ENCODE measurements at regions not wholly inside any gene's neighbourhood (a gene's known extent, or its start where the extent isn't known, plus 50 kb on each side); places are given as distances from the start of the nearest gene placed in this dataset.

DNA sequence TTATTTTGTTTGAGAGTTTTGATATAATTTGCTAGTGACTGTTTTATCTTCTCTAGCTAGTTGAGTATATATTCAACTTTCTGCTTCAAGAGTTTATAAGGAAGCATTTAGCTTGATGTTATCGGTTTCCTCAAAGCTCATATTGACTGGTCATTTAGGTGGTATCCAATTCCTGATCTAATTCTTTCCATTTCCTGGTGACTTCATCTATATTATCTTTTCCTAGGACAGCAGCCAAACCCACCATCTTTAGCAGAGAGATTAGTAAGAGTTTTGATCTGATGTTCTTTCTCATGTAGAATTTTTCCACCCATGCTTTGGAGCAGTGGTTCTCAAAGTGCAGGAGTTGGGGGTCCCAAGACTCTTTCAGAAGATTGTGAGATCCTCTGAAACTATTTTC is 148.6 kb upstream of the STT3B start:
- no peak for DNase-seq (ENCODE audit: low spot score)

DNA sequence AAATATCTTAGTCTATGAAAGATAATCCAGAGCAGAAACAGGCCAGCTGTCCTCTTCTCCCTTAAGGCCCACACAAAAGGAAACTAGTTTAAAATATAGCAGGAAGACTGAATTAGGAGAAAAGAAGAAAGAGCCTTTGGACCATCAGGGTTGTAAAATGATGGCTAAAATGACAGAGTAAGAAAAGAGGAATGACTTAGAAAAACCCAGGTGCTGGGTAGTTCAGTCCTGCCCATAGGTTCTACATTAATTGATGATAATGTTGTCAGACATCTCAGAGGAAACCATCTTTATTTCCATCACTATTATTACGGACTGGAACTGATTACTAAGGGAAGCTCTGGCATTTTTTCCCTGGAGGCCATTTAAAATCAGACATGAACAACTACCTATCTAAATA is 142.8 kb upstream of the STT3B start:
- no peak for DNase-seq (ENCODE audit: low spot score)

DNA sequence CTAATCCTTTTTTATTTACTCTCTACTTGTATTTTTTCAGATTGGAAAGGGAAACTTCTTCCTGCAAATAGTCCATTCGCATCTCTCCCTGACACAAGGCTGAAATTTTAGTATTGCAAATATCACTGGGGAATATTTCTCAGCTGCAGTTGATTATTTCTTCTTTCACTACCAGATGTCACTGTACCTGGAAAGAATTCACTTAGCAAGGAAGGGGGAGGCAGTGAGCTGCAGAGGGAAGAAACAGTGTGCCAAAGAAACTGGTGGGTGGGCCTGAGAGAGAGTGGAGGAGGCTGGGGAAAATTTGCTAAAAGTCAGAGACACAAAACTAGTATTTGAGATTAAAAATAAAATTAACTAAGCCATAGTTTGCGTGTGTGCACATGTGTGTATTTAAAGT is 142.3 kb upstream of the STT3B start:
- no peak for DNase-seq (ENCODE audit: low spot score)

DNA sequence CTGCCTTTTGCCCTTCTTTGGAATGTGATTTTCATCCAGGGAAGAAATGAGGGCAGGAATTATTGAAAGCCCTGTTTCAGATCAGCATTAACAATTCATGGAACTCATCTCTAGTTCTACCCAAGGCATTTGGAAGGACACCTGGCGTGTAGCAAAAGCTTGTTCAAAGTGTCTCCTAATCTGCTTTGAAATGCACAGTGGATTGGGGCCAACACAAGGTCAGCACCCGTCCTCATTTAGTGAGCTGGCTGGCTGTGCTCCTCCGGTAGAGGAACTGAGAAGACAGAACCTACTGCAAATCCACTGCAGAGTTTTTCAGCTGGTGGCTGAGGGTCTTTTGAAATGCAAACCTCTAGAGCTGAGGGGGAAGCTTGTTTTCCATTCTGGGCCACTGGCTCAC is 141.6 kb upstream of the STT3B start:
- no peak for DNase-seq (ENCODE audit: low spot score)

DNA sequence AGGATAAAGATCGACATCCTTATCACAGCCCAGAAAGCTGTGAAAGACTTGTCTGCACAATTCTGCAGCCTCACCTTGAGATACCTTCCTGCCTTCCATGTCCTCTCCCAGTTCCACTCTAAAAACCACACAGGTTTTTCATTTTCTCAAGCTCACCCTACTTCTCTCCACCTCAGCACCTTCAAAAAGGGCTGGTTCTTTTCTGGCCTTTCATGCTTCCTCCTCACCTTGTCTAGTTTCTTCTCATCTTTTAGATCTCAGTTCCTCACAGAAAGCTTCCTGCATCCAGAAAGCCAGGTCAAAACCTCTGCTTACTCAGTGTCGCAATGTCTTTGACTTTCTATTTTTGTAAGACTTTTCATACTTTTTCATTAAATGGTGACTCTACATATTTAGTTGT is 140.2 kb upstream of the STT3B start:
- DNase-seq (ENCODE audit: low spot score): no peak

DNA sequence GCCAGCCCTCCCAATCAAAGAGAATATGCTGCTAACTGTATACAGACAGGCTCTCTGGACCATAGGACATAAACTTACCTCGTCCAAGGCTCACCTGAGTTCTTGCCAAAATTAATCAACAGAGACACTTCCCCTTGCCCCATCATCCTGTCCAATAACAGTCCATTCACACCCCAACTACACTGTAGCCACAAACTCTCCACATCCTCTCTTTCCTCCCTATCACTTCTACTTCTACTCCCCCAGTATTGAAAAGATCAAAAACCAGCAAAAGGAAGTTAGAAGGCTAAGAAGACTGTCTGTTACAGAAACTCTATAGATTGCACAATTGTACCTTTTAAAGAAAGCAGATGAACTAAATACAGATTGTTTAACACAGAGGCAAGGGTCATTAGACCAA is 133.5 kb upstream of the STT3B start:
- no peak for DNase-seq (ENCODE audit: low spot score)

DNA sequence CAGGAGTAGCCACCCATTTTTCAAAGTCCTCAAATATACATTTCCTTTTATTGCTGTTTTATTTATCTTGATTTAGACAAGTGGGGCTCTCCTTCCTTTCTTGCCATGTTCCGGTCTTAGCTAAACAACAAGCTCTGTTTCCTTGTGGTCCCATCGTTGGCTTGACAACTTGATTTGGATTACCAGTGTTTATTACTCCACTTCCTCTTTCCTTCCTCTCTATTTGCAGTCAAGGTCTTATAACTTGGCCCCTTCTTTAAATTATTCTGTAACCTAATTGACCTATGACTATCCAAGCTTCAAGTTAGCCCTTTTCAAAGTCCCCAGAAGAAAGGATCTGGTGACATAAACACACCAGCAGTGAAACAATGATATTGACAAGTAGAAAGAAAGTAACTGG is 130.6 kb upstream of the STT3B start:
- DNase-seq (ENCODE audit: low spot score): no peak

DNA sequence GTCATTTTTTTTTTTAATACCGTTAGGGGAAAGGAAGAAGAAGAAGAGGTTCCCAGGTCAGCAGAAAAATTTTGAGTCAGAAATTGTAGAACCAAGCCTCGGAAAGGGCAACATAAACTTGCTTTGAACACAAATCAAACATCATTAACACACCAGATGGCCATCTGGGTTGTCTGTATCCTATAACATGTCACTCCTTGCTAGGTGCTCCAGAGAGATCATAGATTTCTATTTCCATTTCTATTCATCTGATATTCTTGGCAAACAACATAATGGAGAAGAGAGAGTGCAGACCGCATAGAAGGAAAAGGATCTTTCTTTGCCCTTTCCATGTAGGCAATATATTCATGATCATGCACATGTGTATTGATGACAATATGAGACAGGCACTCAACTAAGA is 129.5 kb upstream of the STT3B start:
- DNase-seq (ENCODE audit: low spot score): no peak

DNA sequence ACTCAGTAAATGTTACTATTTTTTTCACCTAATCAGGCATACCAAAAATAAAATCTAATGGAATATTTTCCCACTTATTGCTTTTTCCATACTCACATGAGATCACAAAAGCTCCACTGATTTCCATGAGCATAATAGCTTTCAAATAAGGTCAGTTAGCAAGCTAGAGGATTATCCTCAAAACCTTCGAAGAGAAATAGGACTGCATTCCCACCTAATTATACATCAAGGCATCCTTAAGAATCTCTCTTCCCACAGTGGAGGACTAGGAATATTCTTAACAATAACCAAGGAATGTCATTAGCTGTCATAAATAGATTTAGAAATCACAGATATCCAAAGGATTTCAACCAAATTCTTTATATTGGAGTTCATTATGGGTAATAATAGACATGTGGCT is 127.9 kb upstream of the STT3B start:
- no peak for DNase-seq (ENCODE audit: low spot score)

DNA sequence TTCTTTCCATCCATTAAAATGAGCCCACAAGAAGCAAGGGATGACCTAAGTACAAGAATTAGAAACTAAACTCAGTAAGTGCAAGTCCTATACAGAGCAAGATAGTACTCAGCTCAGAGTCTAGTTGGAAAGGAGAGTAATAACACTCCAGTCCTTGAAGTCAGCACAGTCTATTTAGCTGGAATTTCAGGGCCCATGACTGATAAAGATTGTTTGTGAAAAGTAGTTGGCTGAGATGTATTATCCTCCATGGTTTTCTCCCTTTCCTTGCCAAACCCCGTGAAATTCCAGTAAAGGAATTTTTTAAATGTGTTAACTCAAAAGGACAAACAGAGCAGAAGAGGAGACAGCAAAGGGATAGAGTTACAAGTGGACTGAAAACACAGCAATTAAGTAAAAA is 127.2 kb upstream of the STT3B start:
- no peak for DNase-seq (ENCODE audit: low spot score)

DNA sequence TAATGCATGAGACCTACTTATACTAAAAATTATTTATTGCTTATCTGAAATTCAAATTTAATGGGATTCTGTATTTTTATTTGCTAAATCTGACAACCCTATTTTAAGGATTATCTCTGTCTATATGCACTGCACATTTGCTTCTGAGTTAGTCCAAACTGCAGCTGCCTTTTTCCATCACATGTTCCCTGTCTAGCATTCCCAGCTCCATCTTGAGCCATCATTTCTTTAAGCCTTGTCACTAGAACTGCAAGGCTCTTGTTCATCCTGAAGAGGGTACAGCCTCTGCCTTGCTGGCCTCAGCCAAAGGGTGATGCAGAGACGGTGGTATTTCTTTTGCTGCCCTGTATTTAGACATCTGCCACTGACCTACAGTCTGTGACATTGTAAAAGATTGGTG is 125.8 kb upstream of the STT3B start:
- DNase-seq (ENCODE audit: low spot score): no peak

DNA sequence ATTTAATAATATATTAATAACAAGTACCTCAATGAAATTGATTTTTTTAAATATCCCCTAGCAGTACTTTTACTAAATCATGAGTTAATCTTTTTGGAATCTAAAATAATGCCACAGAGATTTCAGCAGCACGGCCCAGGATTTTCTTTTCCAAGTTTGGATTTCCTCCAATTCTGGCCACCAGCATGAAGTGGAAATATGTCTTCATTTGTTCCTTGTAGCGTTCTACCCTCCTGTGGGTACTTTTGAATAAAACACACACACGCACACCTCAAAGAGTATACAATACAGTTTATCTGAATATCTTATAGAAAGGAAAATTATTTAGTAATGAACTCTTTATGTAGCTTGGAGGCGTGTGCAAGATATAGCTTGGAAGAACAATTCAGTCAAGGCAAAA is 125.1 kb upstream of the STT3B start:
- DNase-seq (ENCODE audit: low spot score): no peak

DNA sequence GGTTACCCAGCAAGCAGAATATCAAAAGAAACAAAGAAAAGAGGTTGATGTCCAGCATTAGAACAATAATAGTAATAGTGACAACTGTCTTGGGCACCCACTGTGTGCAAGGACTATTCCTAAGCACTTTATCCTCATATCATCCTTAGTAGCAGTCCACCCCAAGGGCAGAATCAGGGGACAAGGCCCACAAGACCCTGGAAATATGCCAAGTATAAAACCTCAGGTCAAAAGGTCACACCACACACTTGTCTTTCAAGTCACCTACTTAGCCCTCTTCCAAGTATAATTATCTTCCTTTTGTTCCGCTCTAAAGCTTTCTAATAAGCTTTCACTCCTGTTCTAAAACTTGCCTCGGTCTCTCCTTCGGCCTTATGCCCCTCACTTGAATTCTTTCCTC is 124.0 kb upstream of the STT3B start:
- DNase-seq (ENCODE audit: low spot score): no peak

DNA sequence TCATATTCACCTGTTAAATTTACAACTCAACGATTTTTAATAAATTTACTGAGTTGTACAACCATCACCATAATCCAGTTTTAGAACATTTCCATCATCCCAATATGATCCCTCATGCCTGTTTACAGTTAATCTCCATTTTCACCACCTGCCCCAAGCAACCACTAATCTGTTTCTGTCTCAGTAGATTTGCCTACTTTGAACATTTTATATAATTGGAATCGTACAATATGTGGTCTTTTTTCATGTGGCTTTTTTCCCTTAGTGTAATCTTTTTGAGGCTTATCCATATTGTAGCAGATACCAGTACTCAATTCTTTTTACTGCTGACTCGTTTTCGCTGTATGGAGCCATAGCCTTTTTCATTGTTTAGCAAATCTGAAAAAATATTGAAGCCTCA is 123.3 kb upstream of the STT3B start:
- DNase-seq (ENCODE audit: low spot score): no peak

DNA sequence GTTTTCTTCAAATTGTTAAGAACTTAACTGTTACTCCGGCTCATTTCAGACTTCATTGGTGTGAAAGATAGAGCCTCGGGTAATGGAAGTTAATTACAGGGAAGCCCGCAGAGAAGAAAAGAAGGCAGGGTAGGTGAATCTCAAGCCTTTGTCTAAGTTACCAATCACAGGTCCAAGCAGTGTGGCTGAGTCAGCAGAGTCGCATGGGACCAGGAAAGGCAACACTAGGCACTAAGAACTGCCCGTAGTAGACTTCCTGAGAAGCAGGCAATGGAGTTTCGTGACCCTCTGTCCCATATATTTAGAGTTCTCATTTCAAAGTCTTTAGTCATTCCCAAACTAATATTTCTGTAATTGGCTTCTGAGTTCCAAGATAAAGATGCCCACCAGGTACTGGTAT is 122.9 kb upstream of the STT3B start:
- no peak for DNase-seq (ENCODE audit: low spot score)

DNA sequence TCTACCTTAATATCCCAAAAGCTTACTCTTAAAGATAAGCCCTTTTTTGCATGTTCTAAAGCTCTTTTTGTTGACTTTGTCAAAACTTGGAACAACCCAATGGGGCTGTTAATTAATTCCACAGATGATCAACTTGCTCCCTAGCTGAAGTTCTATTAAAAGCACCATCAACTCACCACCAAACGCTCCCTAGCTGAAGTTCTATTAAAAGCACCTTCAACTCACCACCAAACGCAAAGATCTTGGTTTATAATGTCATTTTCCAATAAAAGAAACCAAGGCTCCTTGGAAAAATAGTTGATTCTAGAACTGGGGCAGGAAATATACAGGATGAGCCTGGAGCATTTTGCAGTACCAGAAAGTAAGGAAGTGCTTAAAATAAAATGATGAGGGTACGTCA is 122.3 kb upstream of the STT3B start:
- DNase-seq (ENCODE audit: low spot score): no peak

DNA sequence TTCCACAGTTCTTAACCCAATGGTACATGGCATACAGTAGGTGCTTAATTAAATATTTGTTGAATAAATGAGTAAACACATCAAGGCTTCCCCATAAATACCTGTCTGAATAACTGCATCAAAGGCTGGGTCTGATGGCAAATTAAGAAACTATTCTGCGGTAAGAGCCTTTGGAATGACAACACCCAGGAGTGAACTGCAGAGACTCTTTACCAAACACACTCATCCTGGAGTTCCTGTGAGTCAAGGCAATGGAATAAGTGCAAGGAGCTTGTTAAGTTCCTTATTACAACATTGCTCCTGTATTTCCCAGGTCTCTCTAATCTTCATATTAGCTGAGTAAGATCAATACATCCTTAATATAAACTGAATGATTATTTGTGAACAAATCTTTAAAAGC is 119.9 kb upstream of the STT3B start:
- no peak for DNase-seq (ENCODE audit: low spot score)

DNA sequence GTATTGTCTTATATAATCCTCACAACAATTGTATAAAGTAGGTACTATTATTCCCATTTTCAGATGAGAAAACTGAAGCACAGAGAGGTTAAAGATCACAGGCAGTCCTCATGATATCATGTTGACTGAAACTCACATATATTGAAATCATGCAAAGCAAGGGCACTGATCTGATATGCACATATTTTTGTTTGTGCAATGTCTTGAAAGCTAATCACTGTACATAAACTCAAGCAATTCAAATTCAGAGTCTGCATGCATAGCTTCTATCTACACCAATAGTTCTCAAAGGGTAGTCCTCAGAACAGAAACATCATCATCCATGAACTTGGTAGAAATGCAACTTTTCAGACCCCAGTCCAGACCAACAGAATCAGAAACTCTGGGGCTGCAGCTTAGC is 119.2 kb upstream of the STT3B start:
- no peak for DNase-seq (ENCODE audit: low spot score)

DNA sequence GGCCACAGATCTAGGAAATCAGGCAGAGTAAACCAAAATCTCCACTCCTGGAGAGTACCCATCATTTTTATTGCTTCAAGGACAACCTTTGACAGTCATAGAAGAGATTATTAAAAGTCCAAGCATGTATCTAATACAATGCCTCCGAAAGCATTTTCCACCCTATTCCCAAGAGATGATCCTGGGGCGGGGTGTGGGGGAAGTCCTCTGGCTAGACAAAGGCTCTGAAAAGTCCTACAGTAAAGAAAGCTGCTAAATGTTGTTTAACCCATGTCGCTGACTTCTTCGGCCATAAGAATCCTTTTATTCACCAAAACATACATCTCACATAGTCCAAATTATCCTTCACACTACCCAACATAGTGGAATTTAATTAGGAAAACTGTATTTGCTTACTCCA is 115.7 kb upstream of the STT3B start:
- DNase-seq (ENCODE audit: low spot score): no peak

DNA sequence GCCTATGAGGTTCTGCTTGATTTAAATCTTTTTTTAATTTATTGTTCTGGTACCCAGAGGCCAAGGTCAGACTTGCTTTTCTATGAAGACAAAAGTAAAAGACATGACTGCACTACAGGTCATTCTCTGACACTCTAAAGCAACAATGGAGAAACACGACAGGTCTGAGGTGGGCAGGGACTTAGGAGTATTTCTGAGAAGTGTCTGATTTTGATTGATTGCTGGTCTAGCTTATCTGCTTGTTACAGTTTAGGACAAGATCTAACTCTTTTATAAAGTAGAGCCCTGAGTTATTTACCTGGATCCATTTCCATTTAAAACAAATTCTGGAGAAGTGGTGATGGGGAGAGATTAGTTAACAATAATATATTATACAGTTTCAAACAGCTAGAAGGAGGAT is 115.2 kb upstream of the STT3B start:
- no peak for DNase-seq (ENCODE audit: low spot score)

DNA sequence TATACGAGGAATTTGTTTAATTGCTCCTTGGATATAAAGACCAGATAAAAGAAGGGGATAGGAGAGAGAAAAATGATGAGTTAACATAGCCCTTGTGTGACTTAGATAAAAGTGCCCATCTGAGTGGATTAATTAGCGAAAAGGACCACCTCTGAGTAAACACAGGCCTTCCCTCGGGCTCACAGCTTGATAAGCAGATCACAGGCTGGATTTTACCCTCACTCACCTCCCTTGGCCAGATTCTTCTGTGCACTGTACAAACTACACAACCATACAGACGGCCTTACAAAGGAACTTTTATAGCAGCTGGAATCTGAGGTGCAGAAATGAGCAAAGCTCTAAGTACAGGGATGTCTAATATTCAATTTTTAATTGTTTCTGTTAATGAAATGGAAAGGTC is 112.4 kb upstream of the STT3B start:
- no peak for DNase-seq (ENCODE audit: low spot score)

DNA sequence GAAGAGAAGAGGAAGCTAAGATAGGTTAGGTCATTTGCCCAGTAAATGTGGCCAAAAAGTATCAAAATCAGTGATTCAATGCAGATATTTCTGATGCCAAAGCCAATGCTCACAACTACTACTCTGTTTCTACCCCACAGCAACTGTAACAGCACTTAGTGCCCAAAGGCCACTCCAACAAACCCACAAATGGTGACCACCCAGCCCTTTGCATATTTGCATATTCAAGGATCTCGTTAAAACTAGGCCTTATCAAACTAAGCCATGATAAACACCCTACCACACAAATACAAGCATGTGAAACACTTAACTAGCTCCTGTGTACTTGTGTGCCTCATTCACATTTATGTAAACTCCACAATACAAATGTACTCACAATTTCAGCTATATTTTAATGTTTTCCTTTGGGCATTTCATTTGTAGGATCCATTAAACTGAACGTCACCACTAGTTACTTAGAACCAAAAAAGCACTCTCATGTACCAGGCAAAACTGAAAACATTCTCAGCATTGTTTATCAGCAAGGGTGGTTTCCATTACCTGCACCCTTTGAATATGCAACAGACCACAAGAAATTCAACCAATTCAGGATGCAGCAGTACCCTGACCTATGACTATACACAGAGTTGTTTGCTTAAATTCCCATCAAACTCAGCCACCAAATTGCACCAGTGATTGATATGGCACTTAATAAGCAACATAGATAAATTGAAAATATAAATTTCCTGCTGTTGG is 111.2 kb upstream of the STT3B start:
- DNase-seq (ENCODE audit: low spot score): peak; percentile 47

DNA sequence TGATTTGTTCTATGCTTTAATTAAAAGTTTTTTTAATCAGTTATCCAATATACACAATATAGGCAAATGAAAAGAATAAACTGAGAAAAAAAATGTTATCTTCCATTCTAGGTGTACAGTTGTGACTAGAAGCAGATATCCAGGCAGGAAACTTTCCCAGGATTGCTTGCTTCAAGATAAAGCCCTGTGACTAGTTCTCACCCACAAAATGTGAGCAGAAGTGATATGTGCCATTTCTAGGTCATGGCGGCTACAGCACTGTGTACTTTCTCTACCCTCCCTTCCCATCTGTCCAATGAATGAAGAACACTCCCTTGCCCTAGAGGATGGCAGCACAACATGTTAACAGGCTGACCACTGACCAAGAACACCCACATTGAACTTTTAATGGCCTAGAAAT is 110.5 kb upstream of the STT3B start:
- no peak for DNase-seq (ENCODE audit: low spot score)

DNA sequence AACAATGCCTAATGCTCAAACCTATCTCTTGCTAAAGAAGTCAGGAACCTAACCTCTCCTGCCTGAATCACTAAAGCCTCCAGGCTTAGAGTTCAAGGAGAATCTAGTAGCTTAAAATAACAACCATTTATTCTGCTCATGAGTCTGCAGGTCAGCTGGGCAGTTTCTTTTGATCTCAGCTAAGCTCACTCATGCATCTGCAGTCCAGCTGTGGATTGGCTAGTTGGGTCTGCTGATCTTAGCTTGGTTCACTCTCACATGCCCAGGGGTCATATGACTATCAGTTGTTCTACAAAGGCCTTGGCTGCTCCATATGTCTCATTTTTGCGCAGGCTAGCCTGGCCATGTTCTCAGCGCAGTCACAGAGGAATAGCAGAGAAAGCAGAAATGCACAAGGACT is 109.2 kb upstream of the STT3B start:
- DNase-seq (ENCODE audit: low spot score): no peak

DNA sequence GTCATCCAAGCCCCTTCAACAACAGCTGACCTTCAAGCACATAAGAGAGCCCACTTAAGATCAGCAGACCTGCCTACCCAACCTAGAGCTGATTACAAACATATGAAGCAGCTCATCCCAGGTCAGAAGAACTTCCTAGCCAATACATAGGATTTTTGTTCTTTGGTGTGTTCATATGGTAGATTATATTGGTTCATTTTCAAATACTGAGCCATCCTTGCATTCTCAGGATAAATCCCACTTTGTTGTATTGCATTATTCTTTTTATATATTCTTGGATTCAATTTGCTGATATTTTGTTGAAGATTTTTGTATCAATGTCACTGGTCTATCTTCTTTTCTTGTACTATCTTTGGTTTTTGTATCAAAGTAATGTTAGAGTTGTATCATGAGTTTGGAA is 107.3 kb upstream of the STT3B start:
- no peak for DNase-seq (ENCODE audit: low spot score)

Measured in CD4-positive, alpha-beta T cell treated with Interleukin-2 at 100 ng/mL for 4 hours (primary cell).